SK-N-SH (cell line): ENCODE measurements at regions not wholly inside any gene's neighbourhood (a gene's known extent, or its start where the extent isn't known, plus 50 kb on each side); places are given as distances from the start of the nearest gene placed in this dataset.

Source experiments
- CTCF ChIA-PET: fragments of 300-600, 350-600 bp; formaldehyde crosslinking; extraction: SDS; loops from one replicate; lab custom pipeline; 2021; lab: Yijun Ruan, JAX
- POLR2A ChIA-PET: fragments of 350-600 bp; sonication (Branson Sonifier 250); formaldehyde crosslinking; extraction: SDS; loops from one replicate; lab custom pipeline; 2020; ENCODE audit warnings: antibody characterized with exemption, inconsistent platforms; lab: Yijun Ruan, JAX
- DNase-seq: peaks from one replicate; pipeline ENCODE4 v3.0.0; 2012
- H2AFZ ChIP-seq: fragments of 200-600 bp; sonication (generic); 2 replicates; pipeline ENCODE4 v1.8.1; 2016; ENCODE audit warnings: antibody characterized with exemption, mild to moderate bottlenecking, low read depth
- H3F3A ChIP-seq: fragments of 200-600 bp; sonication (generic); replicated peaks from 2 replicates; pipeline ENCODE3; 2016; ENCODE audit warnings: antibody characterized with exemption, mild to moderate bottlenecking; ENCODE audit not compliant: insufficient read depth
- H3K27ac ChIP-seq, 2 experiments: fragments of 200-500 bp in 1 of 2; fragments of 200-600 bp in 1 of 2; sonication (Bioruptor generic) in 1 of 2; sonication (generic), shearing (Covaris generic) in 1 of 2; 2 replicates each; pipeline versions ENCODE4 v1.5.1 to v1.6.1; 2014 to 2016; ENCODE audit warnings: low read depth in 2 of 2, inconsistent platforms in 1 of 2, low read length in 1 of 2, mild to moderate bottlenecking in 1 of 2, mixed read lengths in 1 of 2
- H3K27me3 ChIP-seq: fragments of 200-600 bp; sonication (generic), shearing (Covaris generic); 2 replicates; pipeline ENCODE4 v1.6.1; 2016; ENCODE audit warnings: mixed run types; ENCODE audit not compliant: insufficient read depth
- H3K36me3 ChIP-seq, 2 experiments: fragments of 200-500 bp in 1 of 2; fragments of 200-600 bp in 1 of 2; sonication (Bioruptor generic) in 1 of 2; sonication (generic) in 1 of 2; replicated peaks in 1 of 2; 2 replicates each; pipeline versions ENCODE3 to v1.5.1; 2014 to 2016; ENCODE audit warnings: low read length in 1 of 2, mild to moderate bottlenecking in 1 of 2; ENCODE audit not compliant: insufficient read depth in 2 of 2, control insufficient read depth in 1 of 2
- H3K4me1 ChIP-seq, 2 experiments: fragments of 200-500 bp in 1 of 2; fragments of 200-600 bp in 1 of 2; sonication (Bioruptor generic) in 1 of 2; sonication (generic), shearing (Covaris generic) in 1 of 2; 2 replicates each; pipeline versions ENCODE4 v1.5.1 to v1.6.1; 2014 to 2016; ENCODE audit warnings: low read depth in 1 of 2, low read length in 1 of 2, mixed run types in 1 of 2; ENCODE audit not compliant: insufficient read depth in 2 of 2, control insufficient read depth in 1 of 2
- H3K4me2 ChIP-seq: fragments of 200-600 bp; sonication (generic), shearing (Covaris generic); 2 replicates; pipeline ENCODE4 v1.6.1; 2017; ENCODE audit warnings: mixed run types
- H3K4me3 ChIP-seq, 2 experiments: fragments of 200-500 bp in 1 of 2; fragments of 200-600 bp in 1 of 2; sonication (Bioruptor generic) in 1 of 2; sonication (generic), shearing (Covaris generic) in 1 of 2; 2 replicates each; pipeline versions ENCODE4 v1.5.1 to v1.8.1; 2014 to 2016; ENCODE audit warnings: low read depth in 2 of 2, inconsistent platforms in 1 of 2, low read length in 1 of 2, mild to moderate bottlenecking in 1 of 2, mixed read lengths in 1 of 2, moderate library complexity in 1 of 2
- H3K79me2 ChIP-seq: fragments of 200-600 bp; sonication (generic); 2 replicates; pipeline ENCODE4 v1.8.1; 2017; ENCODE audit warnings: mild to moderate bottlenecking; ENCODE audit not compliant: insufficient read depth
- H3K9ac ChIP-seq: fragments of 200-600 bp; sonication (generic); 2 replicates; pipeline ENCODE4 v1.6.1; 2017; ENCODE audit warnings: mixed run types
- H3K9me2 ChIP-seq: fragments of 200-600 bp; sonication (generic); 2 replicates; pipeline ENCODE4 v1.6.1; 2017; ENCODE audit warnings: mixed run types
- H3K9me3 ChIP-seq: fragments of 200-600 bp; sonication (generic); 2 replicates; pipeline ENCODE4 v1.6.1; 2017; ENCODE audit warnings: mixed run types, mild to moderate bottlenecking, moderate library complexity
- H4K20me1 ChIP-seq: fragments of 200-600 bp; sonication (generic); 2 replicates; pipeline ENCODE4 v1.6.1; 2017; ENCODE audit warnings: mild to moderate bottlenecking, mixed run types; ENCODE audit not compliant: insufficient read depth
- CHD2 ChIP-seq: fragments of 150-350 bp; IDR thresholded peaks from 2 replicates; pipeline ENCODE4 v1.6.1; 2018; ENCODE audit warnings: low read length; ENCODE audit not compliant: partially characterized antibody
- MAX ChIP-seq: IDR thresholded peaks from 2 replicates; pipeline ENCODE4 v1.4.0; 2012; ENCODE audit warnings: low read depth
- MXI1 ChIP-seq: IDR thresholded peaks from 2 replicates; pipeline ENCODE4 v1.6.1; 2012; ENCODE audit warnings: mild to moderate bottlenecking, low read depth, low read length, improper control_type of control experiment
- PBX3 ChIP-seq: IDR thresholded peaks from 2 replicates; pipeline ENCODE4; 2012
- REST ChIP-seq: IDR thresholded peaks from 2 replicates; pipeline ENCODE4 v1.6.1; 2012; ENCODE audit warnings: mild to moderate bottlenecking, low read depth, low read length, moderate library complexity
- WGBS: methylation state at CpG from one replicate; pipeline ENCODE4 v1.1.6; 2017; ENCODE audit warnings: low lambda C conversion rate; 5-methylcytosine and 5-hydroxymethylcytosine counted together
- TF ChIP-seq, protein P1 (sequence below): fragments of 150-350 bp; IDR thresholded peaks from 2 replicates; pipeline ENCODE4 v1.6.1; 2016; ENCODE audit warnings: mild to moderate bottlenecking, low read depth, low read length
- TF ChIP-seq, protein P2 (sequence below): fragments of 150-350 bp; IDR thresholded peaks from 2 replicates; pipeline ENCODE4 v1.6.1; 2017; ENCODE audit warnings: antibody characterized with exemption, low read length, low read depth, borderline replicate concordance
- TF ChIP-seq, protein P3 (sequence below): IDR thresholded peaks from 2 replicates; pipeline ENCODE4 v1.4.0; 2012; ENCODE audit warnings: low read depth, borderline replicate concordance

DNA sequence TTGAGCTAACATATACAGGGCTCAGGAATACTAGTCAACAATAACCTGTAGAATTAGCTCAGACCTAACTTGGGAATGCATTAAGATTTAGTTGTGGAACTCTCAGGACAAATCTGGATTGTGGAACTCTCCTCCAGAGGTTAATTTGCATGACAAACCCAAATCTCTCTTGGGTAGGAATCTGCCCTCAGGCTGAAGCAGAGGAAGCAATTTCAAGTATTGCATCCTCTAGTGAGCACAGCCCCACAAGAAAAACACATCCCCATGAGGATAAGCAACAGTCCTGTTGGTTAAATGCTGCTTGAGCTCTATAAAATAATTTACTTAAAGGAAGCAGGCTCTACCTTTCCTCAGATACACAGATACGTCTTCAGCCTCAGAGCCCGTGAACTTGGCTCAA lies 170.9 kb upstream of the STXBP5 start:
- H3K9me3 ChIP-seq: no peaks in the 10 kb centered on the region
- POLR2A ChIA-PET: no interaction called here
- DNase-seq: no peak

More for the DNA sequence above, 170.9 kb upstream of the STXBP5 start:
- CTCF ChIA-PET: no interaction called here
- Histone ChIP-seq H3K9me2 (no peaks in the 10 kb centered on the region), H3K36me3 (no peaks in the 10 kb centered on the region), H2AFZ (no peak overlapping the region), H4K20me1 (no peaks in the 10 kb centered on the region), H3K27me3 (no peaks in the 10 kb centered on the region), H3F3A (no peaks in the 10 kb centered on the region), H3K9ac (no peak overlapping the region), H3K27ac (no peak overlapping the region), H3K4me2 (no peak overlapping the region), H3K4me3 (no peak overlapping the region), H3K4me1 (no peaks in the 10 kb centered on the region), H3K79me2 (no peaks in the 10 kb centered on the region)
- TF ChIP-seq PBX3 (no peak), MXI1 (no peak), CHD2 (no peak), MAX (no peak), REST (no peak)
- TF ChIP-seq, protein P1, sequence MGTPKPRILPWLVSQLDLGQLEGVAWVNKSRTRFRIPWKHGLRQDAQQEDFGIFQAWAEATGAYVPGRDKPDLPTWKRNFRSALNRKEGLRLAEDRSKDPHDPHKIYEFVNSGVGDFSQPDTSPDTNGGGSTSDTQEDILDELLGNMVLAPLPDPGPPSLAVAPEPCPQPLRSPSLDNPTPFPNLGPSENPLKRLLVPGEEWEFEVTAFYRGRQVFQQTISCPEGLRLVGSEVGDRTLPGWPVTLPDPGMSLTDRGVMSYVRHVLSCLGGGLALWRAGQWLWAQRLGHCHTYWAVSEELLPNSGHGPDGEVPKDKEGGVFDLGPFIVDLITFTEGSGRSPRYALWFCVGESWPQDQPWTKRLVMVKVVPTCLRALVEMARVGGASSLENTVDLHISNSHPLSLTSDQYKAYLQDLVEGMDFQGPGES: no peak
- TF ChIP-seq, protein P2, sequence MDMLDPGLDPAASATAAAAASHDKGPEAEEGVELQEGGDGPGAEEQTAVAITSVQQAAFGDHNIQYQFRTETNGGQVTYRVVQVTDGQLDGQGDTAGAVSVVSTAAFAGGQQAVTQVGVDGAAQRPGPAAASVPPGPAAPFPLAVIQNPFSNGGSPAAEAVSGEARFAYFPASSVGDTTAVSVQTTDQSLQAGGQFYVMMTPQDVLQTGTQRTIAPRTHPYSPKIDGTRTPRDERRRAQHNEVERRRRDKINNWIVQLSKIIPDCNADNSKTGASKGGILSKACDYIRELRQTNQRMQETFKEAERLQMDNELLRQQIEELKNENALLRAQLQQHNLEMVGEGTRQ: no peak
- TF ChIP-seq, protein P3, sequence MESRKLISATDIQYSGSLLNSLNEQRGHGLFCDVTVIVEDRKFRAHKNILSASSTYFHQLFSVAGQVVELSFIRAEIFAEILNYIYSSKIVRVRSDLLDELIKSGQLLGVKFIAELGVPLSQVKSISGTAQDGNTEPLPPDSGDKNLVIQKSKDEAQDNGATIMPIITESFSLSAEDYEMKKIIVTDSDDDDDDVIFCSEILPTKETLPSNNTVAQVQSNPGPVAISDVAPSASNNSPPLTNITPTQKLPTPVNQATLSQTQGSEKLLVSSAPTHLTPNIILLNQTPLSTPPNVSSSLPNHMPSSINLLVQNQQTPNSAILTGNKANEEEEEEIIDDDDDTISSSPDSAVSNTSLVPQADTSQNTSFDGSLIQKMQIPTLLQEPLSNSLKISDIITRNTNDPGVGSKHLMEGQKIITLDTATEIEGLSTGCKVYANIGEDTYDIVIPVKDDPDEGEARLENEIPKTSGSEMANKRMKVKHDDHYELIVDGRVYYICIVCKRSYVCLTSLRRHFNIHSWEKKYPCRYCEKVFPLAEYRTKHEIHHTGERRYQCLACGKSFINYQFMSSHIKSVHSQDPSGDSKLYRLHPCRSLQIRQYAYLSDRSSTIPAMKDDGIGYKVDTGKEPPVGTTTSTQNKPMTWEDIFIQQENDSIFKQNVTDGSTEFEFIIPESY: no peak
- 67% methylated on average over 2 of the region's 2 CpGs for WGBS
